ENCODE measurements at regions not wholly inside any gene's neighbourhood (a gene's known extent, or its start where the extent isn't known, plus 50 kb on each side); places are given as distances from the start of the nearest gene placed in this dataset.

DNA sequence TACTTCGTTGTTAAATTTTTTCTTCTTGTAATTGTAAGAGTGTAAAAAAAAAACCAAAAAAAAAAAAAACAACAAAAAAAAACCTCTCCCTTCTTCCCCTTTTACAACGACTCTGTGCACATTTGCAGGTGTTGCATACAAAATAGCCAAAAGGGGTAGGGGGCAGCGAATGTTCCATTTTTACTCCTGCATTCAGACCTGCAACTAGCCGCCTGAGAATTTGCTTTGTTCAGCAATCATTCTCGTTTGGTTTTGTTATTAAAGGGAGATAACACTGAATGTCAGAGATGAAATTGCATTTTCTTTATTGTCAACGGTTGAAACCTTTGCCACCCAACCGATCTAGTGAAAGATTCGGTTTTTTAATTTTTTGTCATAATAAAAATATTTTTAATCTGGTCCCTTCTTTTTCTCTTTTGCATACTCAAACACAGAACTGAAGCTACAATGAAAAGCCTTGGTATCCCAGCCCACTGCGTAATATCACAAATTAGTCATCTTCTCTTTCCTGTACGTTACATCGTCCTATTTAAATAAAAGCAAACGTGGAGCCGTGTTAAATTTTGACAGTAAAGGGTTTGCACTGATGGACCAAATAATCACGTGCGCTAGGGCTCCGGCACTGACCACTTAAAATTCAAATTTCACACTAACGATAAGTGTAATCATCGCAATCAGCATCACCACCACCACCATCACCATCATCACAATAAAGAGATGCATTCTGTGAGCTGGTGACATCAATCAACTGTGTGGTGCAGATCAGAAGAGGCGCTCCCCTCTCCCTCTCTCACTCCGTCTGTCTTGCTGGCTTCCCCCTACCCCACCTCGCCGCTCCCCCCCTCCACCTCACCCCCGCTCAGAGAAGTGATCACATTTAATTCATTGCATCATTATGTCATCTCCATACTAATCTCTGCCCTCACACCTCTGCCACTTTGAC is 406.2 kb upstream of the PSMD7 start:
- no peak overlapping the region for H2AFZ ChIP-seq (ENCODE audit: control insufficient read depth, low read depth, low read length)
- ATAC-seq (no peak), FAIRE-seq (no peak), DNase-seq (ENCODE audit: low read depth, low spot score) (no peak)
- no peaks in the 10 kb centered on the region for H4K20me1 ChIP-seq (ENCODE audit: control insufficient read depth, insufficient read depth)
- BruUV-seq (replicated peaks): no TSS peak
- H3K27ac ChIP-seq (ENCODE audit: control insufficient read depth, insufficient read depth): no peak overlapping the region
- H3K4me3 ChIP-seq: no peak overlapping the region
- H3K9me3 ChIP-seq (replicated peaks; ENCODE audit: control insufficient read depth, insufficient read depth, low read length): no peaks in the 10 kb centered on the region
- intact Hi-C loops (cut with micrococcal nuclease; ENCODE audit: unreplicated experiment) (no loop called here), in situ Hi-C loops (cut with MboI) (no loop called here)
- ChIA-PET SMC1A (ENCODE audit: uncharacterized antibody, unreplicated experiment) (no interaction called here), CTCF (interaction anchor here (0.6 to 1.0 kb wide), 2 partner anchors 16 to 726 kb away, joined by 3 to 4 read pairs; no protein-coding TSS in a partner anchor), POLR2A (no interaction called here), RAD21 (ENCODE audit: unreplicated experiment) (interaction anchor here (2.1 kb wide), 1 partner anchor 142 kb away, joined by 4 read pairs; no protein-coding TSS in a partner anchor)
- WGBS (ENCODE audit: insufficient coverage, insufficient replicate concordance, low lambda C conversion rate, missing lambda C conversion rate): 29% methylated on average over 18 of the region's 23 CpGs
- no peak overlapping the region for H3K4me2 ChIP-seq (ENCODE audit: control insufficient read depth, insufficient read depth)
- H3K27me3 ChIP-seq (replicated peaks in 1 of 2; ENCODE audit: control insufficient read depth in 2 of 2, insufficient read depth in 2 of 2, low read length in 1 of 2): 0 out of 4 replicates have a peak, but pooled peaks cover 0 to 1% of the 10 kb centered on the region in 2 experiments
- TF ChIP-seq EZH2 (IDR thresholded peaks at IDR 0.05; ENCODE audit: borderline replicate concordance, control insufficient read depth, low read depth, low read length): no peak
- H3K4me1 ChIP-seq (ENCODE audit: control insufficient read depth, insufficient read depth, low read length): no peaks in the 10 kb centered on the region
- H3K36me3 ChIP-seq (ENCODE audit: control insufficient read depth in 2 of 2, insufficient read depth in 2 of 2, low read length in 1 of 2): no peaks in the 10 kb centered on the region
- no peak overlapping the region for H3K9ac ChIP-seq (ENCODE audit: control insufficient read depth, insufficient read depth, low read length)
- H3K79me2 ChIP-seq (ENCODE audit: control insufficient read depth, insufficient read depth, low read length): no peaks in the 10 kb centered on the region

DNA sequence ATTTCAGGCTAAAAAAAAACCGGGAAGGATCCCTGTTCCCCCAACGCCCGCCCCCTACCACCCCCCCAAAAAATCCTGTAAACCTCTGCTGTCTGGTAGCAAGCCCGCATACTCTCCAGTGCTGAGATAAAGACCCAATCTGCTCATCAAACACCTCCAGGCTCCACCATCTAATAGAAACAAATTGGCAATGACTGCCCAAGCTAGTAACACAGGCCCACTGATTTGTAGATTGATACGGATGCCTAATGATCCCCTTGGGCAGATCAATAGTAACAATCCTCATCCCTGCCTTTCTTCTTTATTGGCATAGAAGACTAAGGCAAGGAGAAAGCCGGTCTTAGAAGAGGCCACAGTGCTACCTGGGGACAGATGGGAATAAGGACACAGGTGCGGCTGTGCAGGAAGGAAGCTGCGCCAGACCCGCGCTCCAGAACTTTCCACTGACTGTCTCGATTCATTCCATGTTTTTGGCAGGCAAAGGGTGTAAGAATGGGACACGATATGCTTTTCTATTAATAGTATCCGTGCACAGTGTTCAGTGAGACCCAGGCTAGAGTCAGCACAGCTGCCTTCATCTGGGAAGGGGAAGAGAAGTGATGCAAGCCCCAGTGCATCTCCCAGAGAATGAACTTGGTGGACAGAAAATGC is 407.6 kb upstream of the PSMD7 start:
- WGBS (ENCODE audit: insufficient coverage, insufficient replicate concordance, low lambda C conversion rate, missing lambda C conversion rate): 54% methylated on average over 11 of the region's 13 CpGs
- ChIA-PET SMC1A (ENCODE audit: uncharacterized antibody, unreplicated experiment) (no interaction called here), RAD21 (ENCODE audit: unreplicated experiment) (no interaction called here), POLR2A (no interaction called here), CTCF (no interaction called here)
- H3K4me1 ChIP-seq (ENCODE audit: control insufficient read depth, insufficient read depth, low read length): no peaks in the 10 kb centered on the region
- DNase-seq (ENCODE audit: low read depth, low spot score) (no peak), FAIRE-seq (no peak), ATAC-seq (no peak)
- H3K79me2 ChIP-seq (ENCODE audit: control insufficient read depth, insufficient read depth, low read length): no peaks in the 10 kb centered on the region
- no peaks in the 10 kb centered on the region for H4K20me1 ChIP-seq (ENCODE audit: control insufficient read depth, insufficient read depth)
- no peak for TF ChIP-seq CBFB (IDR thresholded peaks at IDR 0.05; ENCODE audit: low read depth)
- H3K36me3 ChIP-seq (ENCODE audit: control insufficient read depth in 2 of 2, insufficient read depth in 2 of 2, low read length in 1 of 2): no peaks in the 10 kb centered on the region
- H3K27me3 ChIP-seq (replicated peaks in 1 of 2; ENCODE audit: control insufficient read depth in 2 of 2, insufficient read depth in 2 of 2, low read length in 1 of 2): 0 out of 4 replicates have a peak, but pooled peaks cover 0 to 1% of the 10 kb centered on the region in 2 experiments
- intact Hi-C loops (cut with micrococcal nuclease; ENCODE audit: unreplicated experiment) (loop anchor here (10.0 kb wide), 1 partner anchor 216 kb away; no protein-coding TSS in a partner anchor), in situ Hi-C loops (cut with MboI) (no loop called here)
- H3K9ac ChIP-seq (ENCODE audit: control insufficient read depth, insufficient read depth, low read length): no peak overlapping the region
- H3K4me3 ChIP-seq: no peak overlapping the region
- H3K27ac ChIP-seq (ENCODE audit: control insufficient read depth, insufficient read depth): no peak overlapping the region
- H3K9me3 ChIP-seq (replicated peaks; ENCODE audit: control insufficient read depth, insufficient read depth, low read length): no peaks in the 10 kb centered on the region
- no TSS peak for BruUV-seq (replicated peaks)
- H2AFZ ChIP-seq (ENCODE audit: control insufficient read depth, low read depth, low read length): no peak overlapping the region
- H3K4me2 ChIP-seq (ENCODE audit: control insufficient read depth, insufficient read depth): no peak overlapping the region
